ENCODE measurements at regions not wholly inside any gene's neighbourhood (a gene's known extent, or its start where the extent isn't known, plus 50 kb on each side); places are given as distances from the start of the nearest gene placed in this dataset.

DNA sequence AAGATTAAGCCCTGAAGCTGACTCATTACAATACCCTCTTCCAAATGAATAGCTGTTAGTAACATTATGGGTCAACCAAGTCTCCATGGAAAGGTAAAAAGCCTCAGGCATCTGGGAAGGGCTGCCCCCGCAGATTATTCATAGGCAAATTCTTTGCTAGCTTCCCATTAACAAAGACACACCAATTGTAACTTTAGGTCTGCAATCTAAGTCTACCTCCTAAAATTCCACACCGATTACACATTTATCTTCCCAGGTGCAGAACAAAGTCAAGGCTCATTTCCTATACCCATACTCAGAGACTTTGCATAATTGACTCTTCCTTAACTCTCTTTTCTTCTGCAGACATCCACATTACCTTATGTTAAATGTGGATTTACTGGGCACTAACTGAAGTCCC is 826.3 kb upstream of the MBL2 start:
- no peak overlapping the region for H3K4me3 ChIP-seq
- TF ChIP-seq, protein P1, sequence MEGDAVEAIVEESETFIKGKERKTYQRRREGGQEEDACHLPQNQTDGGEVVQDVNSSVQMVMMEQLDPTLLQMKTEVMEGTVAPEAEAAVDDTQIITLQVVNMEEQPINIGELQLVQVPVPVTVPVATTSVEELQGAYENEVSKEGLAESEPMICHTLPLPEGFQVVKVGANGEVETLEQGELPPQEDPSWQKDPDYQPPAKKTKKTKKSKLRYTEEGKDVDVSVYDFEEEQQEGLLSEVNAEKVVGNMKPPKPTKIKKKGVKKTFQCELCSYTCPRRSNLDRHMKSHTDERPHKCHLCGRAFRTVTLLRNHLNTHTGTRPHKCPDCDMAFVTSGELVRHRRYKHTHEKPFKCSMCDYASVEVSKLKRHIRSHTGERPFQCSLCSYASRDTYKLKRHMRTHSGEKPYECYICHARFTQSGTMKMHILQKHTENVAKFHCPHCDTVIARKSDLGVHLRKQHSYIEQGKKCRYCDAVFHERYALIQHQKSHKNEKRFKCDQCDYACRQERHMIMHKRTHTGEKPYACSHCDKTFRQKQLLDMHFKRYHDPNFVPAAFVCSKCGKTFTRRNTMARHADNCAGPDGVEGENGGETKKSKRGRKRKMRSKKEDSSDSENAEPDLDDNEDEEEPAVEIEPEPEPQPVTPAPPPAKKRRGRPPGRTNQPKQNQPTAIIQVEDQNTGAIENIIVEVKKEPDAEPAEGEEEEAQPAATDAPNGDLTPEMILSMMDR (IDR thresholded peaks at IDR 0.05), result no peak
- no peak overlapping the region for H3K27ac ChIP-seq

DNA sequence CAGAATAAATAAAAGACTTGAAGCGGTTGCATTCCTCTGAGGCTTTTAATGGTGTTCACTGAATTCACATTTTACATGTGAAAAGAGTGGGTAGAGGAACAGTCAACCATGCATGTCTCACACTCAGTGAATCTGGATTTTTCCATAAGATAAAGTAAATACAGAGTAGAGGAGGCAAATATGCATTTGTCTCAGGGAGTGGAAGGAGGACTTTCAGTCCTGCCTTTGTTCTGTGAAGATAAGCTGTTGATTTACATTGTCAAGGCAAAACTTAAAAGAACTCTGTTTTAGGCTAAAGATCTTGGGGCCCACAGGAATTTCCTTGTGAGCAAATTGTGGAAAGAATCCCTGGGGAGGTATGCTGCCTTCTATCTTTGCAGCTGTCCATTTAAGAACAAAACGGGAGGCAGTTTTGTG is 825.3 kb upstream of the MBL2 start:
- TF ChIP-seq, protein P1 (IDR thresholded peaks at IDR 0.05), result no peak
- no peak for DNase-seq (ENCODE audit: low spot score)
- H3K4me3 ChIP-seq, result no peak overlapping the region
- no peak overlapping the region for H3K27ac ChIP-seq

More for the DNA sequence above, 826.3 kb upstream of the MBL2 start:
- no peak for DNase-seq (ENCODE audit: low spot score)

DNA sequence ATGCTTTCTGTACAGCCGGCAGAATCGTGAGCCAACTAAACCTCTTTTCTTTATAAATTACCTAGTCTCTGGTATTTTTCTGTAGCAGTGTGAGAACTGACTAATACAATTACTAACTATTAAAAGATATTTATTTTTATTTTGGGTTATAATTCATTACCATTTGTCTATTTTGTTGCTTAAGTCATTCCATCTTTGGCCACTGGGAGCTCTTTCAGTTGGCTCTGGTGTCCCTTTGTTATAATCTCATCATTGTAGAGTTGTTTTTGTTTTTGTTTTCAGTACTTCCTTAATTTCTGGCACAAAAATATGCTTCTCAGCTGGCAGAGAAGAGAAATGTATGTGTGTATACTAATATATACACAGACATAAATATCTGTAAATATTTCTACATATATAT is 807.9 kb upstream of the MBL2 start:
- Histone ChIP-seq H3K4me3 (no peak overlapping the region), H3K27ac (no peak overlapping the region)
- TF ChIP-seq, protein P1 (IDR thresholded peaks at IDR 0.05), result no peak
- no peak for DNase-seq (ENCODE audit: low spot score)

DNA sequence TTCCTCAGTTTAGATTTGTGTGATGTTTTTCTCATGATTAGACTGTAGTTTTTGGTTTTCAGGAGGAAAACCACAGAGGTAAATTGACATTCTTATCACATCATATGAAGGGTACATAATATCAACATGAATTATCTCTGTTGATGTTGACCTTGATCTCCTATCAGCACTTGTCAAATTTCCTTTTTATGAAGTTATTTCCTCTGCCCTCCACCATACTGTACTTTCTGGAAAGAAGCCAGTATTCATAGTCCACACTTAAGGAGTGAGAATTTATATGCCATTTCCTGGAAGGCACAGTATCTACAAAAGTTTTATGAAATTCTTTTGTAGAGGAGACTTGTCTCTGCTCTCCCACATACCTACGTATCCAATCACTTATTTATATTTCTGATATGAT is 807.2 kb upstream of the MBL2 start:
- no peak for DNase-seq (ENCODE audit: low spot score)
- Histone ChIP-seq H3K4me3 (no peak overlapping the region), H3K27ac (no peak overlapping the region)
- TF ChIP-seq, protein P1 (IDR thresholded peaks at IDR 0.05), result no peak

DNA sequence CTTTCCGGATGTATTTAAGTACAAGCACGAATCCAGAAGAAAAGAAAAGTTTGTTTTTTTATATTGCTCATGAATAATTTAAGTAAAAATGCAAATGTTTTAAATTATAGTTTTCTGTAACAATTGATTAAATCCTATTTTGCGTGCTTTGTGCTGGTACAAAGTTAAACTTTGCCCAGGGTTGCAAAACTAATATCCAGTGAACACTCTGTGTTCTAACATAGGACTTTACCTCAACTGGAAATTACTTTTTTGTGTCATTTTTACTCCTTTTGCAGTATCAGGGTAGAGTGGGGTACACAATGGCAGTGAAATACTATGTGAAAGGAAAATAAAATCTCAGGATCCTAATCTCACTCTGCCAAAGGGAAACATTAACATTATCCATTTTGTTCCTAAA is 801.4 kb upstream of the MBL2 start:
- no peak for DNase-seq (ENCODE audit: low spot score)
- no peak overlapping the region for H3K27ac ChIP-seq
- TF ChIP-seq, protein P1 (IDR thresholded peaks at IDR 0.05), result no peak
- H3K4me3 ChIP-seq, result no peak overlapping the region

DNA sequence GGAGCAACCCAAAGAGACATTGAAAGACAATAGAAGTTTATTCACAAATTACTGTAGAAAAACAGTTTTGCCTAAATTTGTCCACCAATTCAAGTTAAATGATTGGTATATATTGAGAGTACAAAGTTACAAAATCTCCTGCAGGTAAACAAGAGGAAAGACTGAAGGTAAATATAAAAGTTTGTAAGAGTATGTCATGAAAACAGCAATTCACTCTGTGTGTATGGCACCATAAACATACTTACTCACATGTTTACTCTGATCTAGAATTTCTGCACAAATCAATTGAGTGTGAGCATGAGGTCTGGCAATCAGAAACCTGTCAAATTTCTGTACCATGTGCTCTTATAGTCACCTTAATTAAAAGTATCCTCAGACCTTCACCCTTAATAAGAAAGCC is 800.9 kb upstream of the MBL2 start:
- TF ChIP-seq, protein P1 (IDR thresholded peaks at IDR 0.05), result no peak
- no peak overlapping the region for H3K27ac ChIP-seq
- H3K4me3 ChIP-seq, result no peak overlapping the region
- DNase-seq (ENCODE audit: low spot score), result no peak

DNA sequence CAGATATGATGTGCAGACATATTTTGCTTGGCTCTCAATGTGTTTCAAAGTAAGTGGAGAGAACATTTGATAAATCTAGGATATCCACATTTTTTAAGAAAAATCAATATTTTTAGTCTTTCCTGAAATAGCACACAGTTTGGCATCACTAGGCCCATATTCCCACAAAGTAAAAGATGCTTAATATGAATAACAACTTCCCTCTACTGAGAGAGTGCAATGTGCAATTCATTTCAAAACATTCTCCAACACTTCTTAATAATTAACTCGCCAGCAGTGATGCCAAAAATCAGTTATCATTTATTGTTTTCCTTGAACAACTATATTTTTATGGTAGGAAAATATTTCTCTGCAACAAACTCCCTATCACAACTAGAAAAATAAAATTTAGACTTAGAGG is 800.2 kb upstream of the MBL2 start:
- TF ChIP-seq, protein P1 (IDR thresholded peaks at IDR 0.05), result no peak

More for the DNA sequence above, 800.2 kb upstream of the MBL2 start:
- Histone ChIP-seq H3K4me3 (no peak overlapping the region), H3K27ac (no peak overlapping the region)
- no peak for DNase-seq (ENCODE audit: low spot score)

Data from coronary artery (tissue), 2 donors.